GM21723 (cell line): ENCODE measurements at regions not wholly inside any gene's neighbourhood (a gene's known extent, or its start where the extent isn't known, plus 50 kb on each side); places are given as distances from the start of the nearest gene placed in this dataset.

Source experiments
- ATAC-seq: cut with Tn5 transposase; IDR thresholded peaks from one replicate; pipeline ENCODE4 v1.9.1; 2021; ENCODE audit warnings: mild to moderate bottlenecking, moderate library complexity; ENCODE audit not compliant: unreplicated experiment

DNA sequence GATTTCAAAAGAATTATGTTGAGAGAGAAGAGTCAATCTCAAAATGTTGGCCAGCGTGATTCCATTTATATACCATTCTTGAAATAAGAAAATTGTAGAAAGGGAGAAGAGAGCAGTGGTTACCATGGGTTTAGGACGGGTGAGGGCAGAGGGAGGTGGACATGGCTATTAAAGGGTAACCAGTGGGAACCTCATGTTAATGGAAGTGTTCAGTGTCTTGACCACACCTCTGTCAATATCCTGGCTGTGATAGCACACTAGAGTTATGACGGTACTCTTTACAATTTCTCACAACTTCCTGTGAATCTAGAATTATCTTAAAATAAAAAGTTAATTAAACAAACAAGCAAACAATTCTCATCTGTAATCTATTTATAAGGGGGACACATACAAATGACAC lies 821.2 kb downstream of the VRK1 start:
- ATAC-seq, result no peak

DNA sequence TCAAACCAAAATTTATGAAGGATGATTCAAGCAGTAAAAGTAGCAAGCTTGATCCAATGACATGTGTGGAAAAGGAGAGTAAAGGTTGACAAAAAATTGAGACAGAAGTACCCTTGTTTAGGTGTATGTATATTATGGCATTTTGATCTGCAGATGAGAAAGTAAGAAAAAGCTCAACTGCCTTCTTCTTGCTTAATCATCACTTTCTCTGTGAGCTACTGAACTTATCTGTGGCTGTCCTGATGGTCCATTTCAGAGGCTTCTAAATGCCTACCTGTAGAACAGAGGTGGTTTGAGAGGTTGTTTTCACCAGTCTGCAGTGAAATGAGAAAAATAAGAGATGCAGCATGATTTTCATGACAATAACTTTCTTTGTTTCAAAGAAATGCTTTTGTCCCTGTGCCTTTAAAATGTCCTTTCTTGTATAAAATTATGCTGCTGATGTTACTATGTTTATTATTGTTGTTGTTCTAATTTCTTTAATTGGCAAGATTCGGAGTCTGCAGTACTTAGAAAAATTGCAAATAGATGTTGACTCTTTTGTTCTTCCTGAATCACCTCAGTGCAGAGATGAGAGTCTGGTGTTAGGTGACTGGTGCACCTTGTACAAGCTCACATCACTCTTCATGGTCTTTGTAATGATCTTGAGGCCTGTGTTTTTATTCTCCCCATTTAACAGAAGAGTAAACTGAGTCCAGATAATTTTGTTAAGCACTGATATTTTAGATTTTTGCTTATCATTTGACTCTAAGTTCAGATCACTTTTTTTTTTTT lies 821.9 kb downstream of the VRK1 start:
- ATAC-seq, result no peak

DNA sequence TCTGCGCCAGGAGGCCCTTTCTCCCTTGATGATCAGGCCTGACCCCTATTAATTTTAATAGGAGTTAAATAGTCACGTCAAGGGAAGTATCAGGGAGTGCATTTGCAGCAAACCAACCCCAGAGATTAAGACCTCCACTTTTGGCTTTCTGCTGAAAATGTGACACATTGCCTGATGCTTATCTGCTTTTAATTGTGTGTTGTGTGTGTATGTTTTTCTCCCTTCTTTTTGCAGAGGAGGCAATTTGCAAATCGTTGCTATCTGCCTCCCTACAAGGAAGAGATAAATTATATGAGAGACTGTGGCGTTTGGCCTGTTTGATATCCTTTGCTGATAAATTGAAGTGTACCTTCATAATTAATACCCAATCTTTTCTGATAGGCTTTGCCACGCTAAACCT lies 822.9 kb downstream of the VRK1 start:
- ATAC-seq, result no peak

DNA sequence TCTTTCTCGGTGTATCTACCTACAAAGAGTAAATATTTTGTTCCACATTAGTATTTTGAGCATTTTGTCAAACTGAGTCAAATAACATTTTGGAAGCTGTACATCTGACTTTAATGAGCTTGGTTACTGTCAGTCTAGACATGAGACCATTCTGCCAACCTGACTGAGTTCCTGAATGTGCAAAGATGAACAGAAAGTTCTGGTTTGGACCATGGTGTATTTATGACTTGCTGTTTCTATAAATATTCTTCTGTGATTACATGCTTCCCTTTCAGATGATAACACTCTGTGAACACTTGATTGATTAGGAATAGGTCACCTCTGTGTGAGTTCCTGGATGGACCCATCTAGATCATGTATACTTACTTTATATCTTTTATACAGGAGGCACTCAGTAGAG lies 827.8 kb downstream of the VRK1 start:
- no peak for ATAC-seq

DNA sequence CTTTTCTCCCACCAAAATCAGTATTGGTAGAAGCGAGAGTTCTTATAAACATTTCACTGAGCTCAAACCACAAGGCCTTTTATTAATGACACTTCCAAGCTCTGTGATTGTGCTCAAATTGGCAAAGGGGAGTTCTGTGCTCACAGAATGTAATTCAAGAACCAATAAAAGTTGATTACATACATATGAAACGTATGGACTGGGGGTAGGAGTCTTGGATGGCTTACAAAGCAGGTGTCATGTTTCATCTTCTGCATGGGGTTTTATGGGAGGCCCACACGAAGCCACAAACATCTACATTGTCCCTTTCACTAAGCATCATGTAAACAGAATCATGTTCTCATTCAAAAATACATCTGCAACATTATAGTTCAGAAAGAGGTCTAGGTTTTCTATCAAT lies 828.3 kb downstream of the VRK1 start:
- no peak for ATAC-seq

DNA sequence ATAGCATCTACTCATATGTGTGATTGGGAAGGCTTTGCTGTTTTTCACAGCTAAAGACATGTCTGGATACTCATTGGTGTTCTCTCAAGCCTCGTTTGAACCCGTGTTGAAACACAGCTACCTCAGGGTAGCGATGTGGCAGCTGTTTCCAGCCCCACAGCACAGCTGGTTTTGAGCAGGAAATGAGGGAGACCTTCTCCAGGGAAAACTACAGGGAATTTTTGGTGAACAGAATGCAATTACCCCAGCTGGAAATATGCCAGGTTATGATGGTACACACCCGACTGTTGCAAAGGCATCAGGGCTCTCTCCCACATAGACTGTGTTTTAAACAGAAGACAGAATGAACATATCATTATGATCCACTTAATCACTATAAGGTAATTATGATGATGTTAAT lies 828.9 kb downstream of the VRK1 start:
- ATAC-seq, result no peak

DNA sequence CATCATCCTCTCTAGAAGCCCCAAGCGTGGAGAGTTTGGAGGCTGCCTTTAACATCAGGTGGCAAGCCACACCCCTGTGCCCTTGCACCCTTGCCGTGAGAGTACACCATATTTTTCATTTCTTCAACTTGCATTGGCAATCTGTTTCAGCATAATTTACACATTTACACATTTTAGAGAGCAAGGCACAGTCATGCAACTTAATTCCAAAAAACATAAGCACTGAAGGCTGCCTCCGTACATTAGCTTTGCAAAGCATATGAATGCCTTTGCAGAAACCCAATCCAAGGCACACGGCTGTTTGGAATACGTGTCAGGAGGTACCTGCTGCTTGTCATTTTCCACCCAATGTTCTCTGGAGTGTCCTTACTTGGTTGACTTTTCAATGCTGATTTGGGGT lies 833.1 kb downstream of the VRK1 start:
- no peak for ATAC-seq

DNA sequence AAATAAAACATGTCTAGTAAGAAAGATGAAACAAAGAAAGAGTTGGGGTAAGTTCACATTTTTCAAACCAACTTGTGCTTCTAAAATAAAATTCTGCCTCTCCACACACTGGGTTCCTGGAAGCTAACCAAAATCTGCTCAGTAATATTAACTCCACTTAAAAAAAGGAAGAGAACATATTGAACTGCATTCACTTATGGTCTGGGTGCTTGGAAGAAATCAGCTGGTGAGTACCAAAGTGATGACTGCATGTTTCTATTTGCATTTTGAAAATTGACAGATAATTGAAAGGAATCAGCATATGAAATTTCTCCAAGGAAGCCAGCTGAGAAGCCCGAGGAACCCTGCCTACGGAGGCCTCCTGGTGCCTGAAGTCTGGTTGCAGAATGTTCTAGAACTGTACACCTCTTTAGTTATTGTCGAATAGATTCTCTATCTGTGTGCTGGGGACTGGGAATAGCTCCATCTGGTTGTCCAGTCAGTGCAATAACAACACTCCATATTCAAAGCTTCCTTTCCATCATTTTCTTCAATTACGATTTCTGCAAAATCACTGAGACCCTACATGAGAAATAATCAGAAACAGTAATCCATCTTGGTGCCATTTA lies 836.1 kb downstream of the VRK1 start:
- ATAC-seq, result no peak

DNA sequence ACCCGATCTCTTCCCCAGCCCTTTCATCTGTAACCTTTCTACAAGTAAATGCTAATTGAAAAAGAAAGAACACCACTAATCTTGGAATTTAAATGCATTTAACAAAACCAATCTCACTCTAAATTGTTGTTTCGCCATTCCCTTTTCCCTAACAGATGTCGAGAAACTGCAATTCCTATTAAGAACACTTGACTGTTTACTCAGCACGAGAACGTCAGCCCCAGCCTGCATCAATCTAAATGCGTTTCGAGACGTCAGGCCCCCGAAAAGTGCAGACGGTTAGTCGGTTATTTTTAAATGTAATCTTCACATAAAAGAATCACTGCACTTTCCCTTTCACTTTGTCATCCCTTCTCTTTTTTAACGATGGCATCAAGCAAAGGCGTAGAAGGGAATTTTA lies 837.6 kb downstream of the VRK1 start:
- ATAC-seq, result no peak

DNA sequence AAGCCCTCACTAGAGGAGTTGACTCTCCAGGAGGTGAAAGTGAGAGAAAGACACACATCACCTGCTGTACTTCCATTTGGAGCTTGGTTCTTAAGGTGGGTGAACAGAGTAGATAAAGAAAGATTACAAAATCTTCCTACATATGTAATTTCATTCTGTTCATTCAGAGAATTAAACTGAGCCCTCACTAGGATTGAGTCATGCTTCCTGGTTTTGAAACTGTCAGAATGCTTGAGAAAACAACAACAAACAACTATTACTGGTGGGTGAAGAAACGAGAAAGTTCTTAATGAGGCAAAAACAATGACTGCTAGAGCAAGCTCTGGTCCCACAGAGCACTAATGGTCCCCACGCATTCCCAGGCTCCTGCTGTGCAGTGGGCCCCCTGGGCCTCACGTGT lies 841.7 kb downstream of the VRK1 start:
- ATAC-seq, result no peak

DNA sequence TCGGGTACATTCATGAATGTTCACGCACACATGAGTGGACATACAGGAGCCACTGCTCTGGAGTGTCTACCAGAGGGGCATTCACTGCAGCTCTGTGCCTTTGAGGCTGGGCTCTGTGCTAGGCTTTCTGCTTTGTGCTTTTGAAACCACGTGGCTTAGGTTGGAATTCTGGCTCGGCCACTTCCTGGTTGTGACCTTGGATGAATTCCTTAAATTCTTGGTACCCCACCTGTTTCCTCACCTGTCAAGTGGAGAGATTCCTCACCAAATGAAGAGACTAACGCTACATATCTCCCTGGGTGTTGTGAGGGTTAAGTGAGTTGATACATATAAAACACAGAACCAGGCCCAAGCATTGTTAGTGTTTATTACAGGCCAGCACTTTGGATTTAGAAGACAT lies 842.8 kb downstream of the VRK1 start:
- no peak for ATAC-seq

DNA sequence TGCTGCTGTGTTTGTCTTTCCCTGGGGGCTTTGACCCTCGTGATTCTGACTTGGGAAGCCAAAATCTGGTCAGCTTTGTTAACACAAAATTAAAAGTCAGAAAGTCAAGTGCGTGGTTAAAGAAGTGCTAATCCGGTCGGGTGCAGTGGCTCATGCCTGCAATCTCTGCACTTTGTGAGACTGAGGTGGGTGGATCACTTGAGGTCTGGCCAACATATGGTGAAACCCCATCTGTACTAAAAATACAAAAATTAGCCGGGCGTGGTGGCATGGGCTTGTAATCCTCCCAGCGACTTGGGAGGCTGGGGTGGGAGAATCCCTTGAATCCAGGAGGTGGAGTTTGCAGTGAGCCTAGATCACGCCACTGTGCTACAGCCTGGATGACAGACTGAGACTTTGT lies 844.6 kb downstream of the VRK1 start:
- no peak for ATAC-seq

DNA sequence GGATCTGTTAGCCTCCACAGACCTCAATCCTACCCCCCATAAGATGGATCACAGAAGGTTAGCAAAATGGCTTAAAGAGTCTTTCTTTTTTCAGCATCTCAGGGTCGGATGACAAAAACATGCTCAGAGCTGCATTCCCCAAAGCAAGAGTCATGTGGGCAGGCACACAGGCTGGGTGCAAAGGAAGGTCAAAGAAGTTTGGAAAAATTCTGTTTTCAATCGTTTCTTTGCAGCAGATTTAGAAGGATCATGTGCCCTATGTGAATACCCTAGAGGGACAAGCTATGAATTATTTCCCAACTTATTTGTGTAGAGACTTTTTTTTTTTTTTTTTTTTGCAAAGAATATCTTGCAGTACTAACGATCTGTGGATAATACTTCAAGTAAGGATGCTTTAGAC lies 845.4 kb downstream of the VRK1 start:
- ATAC-seq, result no peak

DNA sequence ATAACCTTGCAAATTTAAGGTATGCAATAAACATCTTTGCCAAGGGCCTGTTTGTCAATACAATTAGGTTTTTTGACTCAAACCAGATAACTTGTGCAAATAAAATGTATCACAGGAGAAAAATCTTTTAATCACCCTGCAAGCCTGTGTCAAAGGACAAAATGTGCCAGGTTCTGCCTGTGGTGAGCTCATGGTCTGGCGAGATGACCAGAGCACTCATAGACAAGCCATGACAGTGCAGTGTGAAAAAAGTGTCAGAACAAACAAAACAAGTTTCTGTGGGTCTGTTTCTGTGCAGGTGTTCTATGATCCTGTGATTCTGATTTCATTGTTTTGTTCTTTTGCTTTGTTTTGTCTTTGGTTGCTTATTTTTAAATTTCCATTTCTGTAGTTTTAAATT lies 847.2 kb downstream of the VRK1 start:
- no peak for ATAC-seq

DNA sequence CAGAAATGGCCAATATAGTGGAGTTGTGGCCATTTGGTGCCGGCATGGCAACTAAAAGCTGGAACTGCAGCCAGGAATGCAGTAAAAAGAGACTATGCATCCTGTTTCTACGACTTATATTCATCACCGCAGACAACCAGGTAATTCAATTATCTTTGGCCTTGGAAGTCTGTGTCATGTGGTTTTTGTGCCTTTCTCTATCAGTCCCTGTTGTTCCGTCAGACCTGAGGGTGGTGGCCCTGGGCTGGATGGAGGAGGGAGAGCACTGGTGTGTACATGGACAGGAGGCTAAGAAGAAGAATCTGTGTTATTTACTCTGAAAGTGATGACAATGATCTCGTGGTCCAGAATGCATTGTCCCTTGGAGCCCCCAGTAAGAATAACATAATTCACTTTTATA lies 852.6 kb downstream of the VRK1 start:
- ATAC-seq, result no peak

DNA sequence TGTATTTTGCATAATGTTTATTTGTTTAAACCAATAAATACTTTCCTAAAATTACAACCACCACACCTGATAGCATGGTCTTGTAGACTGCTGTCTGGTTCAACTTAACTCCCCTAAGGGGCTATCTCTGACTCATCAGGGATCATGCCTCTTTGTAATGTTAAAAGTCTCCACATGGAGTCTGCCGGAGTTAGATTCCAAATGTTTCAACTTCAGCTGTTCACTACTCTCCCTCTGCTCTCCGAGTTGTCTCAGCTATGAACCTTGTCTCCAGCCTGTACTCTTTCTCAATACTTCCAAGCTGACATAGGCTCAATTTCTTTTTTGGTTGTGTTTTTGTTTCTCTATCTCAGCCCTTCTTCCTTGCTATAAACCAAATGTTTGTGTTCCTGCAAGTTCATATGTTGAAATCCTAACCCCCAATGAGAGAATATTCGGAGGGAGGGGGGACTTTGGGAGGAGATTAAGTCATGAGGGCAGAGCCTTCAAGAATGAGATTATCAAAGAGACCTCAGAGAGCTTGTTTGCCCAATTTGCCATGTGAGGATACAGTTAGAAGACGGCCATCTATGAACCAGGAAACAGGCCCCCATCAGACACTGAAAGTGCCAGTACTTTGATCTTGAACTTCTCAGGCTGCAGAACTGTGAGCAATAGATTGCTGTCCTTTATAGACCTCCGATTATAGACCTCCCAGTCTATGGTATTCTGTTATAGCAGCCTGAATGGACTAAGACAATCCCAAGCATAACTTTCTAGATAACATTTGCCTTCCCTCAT lies 858.2 kb downstream of the VRK1 start:
- no peak for ATAC-seq

DNA sequence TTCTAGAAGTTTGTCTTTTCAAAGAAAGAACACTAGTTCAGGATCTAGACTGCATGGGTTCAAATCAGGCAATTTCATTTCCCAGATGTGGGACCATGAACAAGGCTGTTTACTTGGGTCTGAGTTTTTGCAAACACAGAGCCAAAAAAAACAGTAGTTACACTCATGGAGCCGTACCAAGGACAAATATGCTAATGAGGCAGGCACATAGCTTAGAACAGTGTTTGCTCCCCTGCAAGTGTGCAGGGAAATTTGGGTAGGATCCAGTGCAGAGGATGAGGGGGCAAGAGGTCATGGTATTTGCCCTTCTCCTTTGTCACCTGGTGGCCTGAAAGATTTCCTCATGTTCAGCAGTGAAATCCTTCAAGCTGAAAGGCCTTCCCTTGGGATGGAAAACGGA lies 860.4 kb downstream of the VRK1 start:
- ATAC-seq, result no peak

DNA sequence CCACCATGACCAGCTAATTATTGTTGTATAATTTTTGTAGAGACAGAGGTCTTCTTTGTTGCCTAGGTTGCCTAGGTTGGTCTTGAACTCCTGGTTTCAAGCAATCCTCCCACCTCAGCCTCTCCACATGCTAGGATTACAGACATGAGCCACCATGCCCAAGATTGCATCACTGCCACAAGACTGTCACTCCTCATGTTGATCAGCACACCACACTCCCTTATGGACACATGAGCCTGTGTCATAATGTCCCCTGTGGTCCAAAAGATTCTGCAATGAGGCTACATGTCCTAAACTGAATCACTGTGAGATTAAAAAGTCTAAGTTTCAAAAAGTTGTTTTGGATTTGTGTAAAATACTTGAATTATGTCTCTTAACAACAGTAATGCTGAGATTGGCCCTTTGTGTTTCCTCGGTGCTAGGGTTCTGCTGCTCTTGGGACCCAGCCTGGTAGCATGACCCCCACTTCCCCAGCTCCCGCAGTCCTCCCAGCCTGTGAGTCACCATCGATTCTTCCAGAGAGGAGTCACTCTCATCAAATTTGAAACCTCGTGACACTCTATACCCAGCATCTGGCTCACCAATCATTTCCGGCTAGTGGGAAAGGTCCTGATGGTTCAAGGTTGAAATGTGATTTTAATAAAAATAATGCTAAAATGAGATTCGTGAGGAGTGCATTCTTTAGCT lies 890.9 kb downstream of the VRK1 start:
- no peak for ATAC-seq

DNA sequence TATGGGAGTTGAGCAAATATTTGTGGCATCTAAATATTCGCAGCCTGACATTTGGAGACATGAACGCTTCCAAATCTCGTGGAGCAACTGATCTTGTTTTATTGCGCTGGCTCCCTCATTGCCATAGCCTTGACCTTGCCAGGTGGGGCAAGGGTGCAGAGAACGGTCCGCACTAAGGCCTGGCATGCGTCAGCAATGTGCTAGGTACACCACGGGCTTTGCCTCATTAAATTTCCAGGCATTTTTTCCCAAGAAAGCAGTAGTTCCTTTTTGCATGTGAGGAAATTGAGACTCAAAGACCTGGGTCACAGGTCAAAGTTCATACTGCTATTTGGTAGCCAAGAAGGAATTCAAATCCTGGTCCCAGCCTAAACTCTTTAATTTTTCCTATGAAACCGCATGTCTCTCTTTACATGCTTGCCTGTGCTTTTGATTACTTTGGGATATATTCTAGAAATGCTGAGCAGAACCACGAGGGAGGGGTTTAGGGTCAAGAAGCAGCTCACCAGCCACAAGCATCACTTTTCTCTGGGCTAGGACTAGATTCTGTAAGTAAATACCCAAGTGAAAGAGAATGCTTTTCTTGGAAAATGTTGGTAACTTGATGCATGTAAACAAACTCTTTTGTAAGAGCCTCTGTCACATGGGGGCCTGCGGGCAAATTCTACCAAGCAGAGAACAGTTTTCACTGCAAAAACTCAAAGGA lies 891.6 kb downstream of the VRK1 start:
- no peak for ATAC-seq

DNA sequence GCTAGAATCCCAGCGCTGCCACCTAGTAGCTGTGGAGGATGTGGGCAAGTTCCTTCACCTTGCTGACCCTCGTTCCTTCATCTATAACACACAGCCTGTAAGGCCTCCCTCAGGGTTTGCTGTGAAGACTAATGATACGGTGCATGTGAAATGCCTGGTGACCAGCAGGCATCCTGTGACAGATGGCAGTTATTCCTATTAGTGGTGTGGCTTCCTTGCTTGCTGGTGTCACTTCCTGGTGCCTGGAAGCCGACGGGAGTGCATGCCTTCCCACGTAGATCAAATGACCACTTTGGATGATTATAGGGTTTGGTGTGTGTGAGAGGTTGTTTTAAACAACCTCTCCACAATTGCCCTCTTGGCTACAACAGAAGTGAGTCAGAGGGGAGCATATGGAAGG lies 894.9 kb downstream of the VRK1 start:
- no peak for ATAC-seq

DNA sequence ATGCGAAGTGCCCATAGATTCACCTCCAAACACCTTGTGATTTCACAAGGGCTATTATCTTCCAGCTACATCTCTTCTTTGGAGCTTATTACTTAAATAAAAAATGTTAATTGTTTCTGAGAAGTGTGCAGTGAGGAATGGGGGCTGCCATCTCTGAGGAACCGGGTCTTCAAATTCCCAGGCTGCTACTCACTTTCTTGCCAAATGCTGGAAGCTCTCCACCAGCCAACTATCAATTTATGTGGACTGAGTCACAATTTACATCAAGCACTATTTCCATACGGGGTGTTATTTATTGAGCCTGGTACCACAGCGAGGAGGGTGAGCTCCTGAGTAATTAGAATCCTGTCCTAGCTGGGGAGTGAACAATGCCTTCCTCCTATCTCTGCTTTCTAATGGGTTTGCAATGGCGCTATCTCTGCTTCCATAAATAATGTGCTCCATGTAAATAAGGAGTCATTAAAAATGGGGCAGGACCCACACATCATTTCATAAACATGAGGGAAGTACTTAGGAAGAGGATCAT lies 898.3 kb downstream of the VRK1 start:
- ATAC-seq, result no peak
